B cell (primary cell): ENCODE measurements at regions not wholly inside any gene's neighbourhood (a gene's known extent, or its start where the extent isn't known, plus 50 kb on each side); places are given as distances from the start of the nearest gene placed in this dataset.

Experiments
- ATAC-seq: fragments of 200-7000 bp; cut with Tn5 transposase; one replicate; pipeline ENCODE4 v1.10.0; 2021; ENCODE audit warnings: low read depth, mild to moderate bottlenecking, moderate number of reproducible peaks, moderate library complexity
- CTCF ChIA-PET: fragments of 350-600 bp; sonication (Branson Sonifier 250); formaldehyde crosslinking; loops from one replicate; lab custom pipeline; 2021; ENCODE audit warnings: antibody characterized with exemption, inconsistent platforms; lab: Charles Lee
- POLR2A ChIA-PET: fragments of 350-600 bp; sonication (Branson Sonifier 250); formaldehyde crosslinking; loops from one replicate; lab custom pipeline; 2021; ENCODE audit warnings: antibody characterized with exemption; lab: Charles Lee
- DNase-seq: peaks from one replicate; pipeline ENCODE4 v3.0.0; 2013
- H2AFZ ChIP-seq: 2 replicates; pipeline ENCODE4 v1.6.1; 2012; ENCODE audit warnings: mild to moderate bottlenecking, low read depth, low read length; ENCODE audit not compliant: insufficient read depth, poor library complexity, severe bottlenecking
- H3K27ac ChIP-seq, 2 donors: 1 replicate in 1 of 2; 2 replicates in 1 of 2; pipeline ENCODE4 v1.5.1; 2012 to 2013; ENCODE audit warnings: low read length in 2 of 2, mild to moderate bottlenecking in 2 of 2, moderate library complexity in 1 of 2
- H3K27me3 ChIP-seq, 4 experiments: fragments of 200-600 bp in 1 of 4; sonication (generic) in 1 of 4; replicated peaks in 1 of 4; 1 replicate in 2 of 4; 2 replicates in 2 of 4; pipeline versions ENCODE4 v1.6.1 to v1.7.0; 2013 to 2016; ENCODE audit warnings: low read length in 3 of 4, mild to moderate bottlenecking in 2 of 4, mixed read lengths in 1 of 4, moderate library complexity in 1 of 4; ENCODE audit not compliant: insufficient read depth in 4 of 4, control insufficient read depth in 3 of 4; ENCODE audit errors: control extremely low read depth in 1 of 4
- H3K36me3 ChIP-seq, 2 experiments: replicated peaks in 1 of 2; 1 replicate in 1 of 2; 2 replicates in 1 of 2; pipeline versions ENCODE4 v1.6.1 to v1.7.1; 2013; ENCODE audit warnings: low read length in 1 of 2; ENCODE audit not compliant: insufficient read depth in 2 of 2, control insufficient read depth in 1 of 2; ENCODE audit errors: control extremely low read depth in 1 of 2, extremely low read depth in 1 of 2
- H3K4me1 ChIP-seq, 2 donors: fragments of 200-600 bp in 1 of 2; sonication (generic) in 1 of 2; 1 replicate in 1 of 2; 2 replicates in 1 of 2; pipeline versions ENCODE4 v1.5.1 to v1.6.1; 2013 to 2017; ENCODE audit warnings: low read length in 2 of 2; ENCODE audit not compliant: control insufficient read depth in 2 of 2, insufficient read depth in 2 of 2
- H3K4me2 ChIP-seq: replicated peaks from 2 replicates; pipeline ENCODE3; 2012; ENCODE audit warnings: mild to moderate bottlenecking, low read depth, low read length; ENCODE audit not compliant: poor library complexity, severe bottlenecking
- H3K4me3 ChIP-seq, 5 experiments: fragments of 200-600 bp in 1 of 5; sonication (generic) in 1 of 5; 1 replicate in 3 of 5; 2 replicates in 2 of 5; pipeline versions ENCODE4 v1.5.1 to v1.7.0; 2011 to 2016; ENCODE audit warnings: low read length in 4 of 5, mild to moderate bottlenecking in 4 of 5, low read depth in 2 of 5, control low read depth in 1 of 5, moderate library complexity in 1 of 5; ENCODE audit not compliant: insufficient read depth in 1 of 5; ENCODE audit errors: control extremely low read depth in 1 of 5, extremely low read depth in 1 of 5
- H3K79me2 ChIP-seq: fragments of 200-600 bp; sonication (generic); one replicate; pipeline ENCODE4 v1.6.0; 2016; ENCODE audit warnings: low read length; ENCODE audit not compliant: control insufficient read depth, insufficient read depth
- H3K9ac ChIP-seq: fragments of 200-600 bp; sonication (generic); 2 replicates; pipeline ENCODE4 v1.6.1; 2017; ENCODE audit warnings: mild to moderate bottlenecking, low read length, moderate library complexity
- H3K9me3 ChIP-seq, 3 donors: one replicate each; pipeline versions ENCODE4 v1.6.1 to v1.7.1; 2013; ENCODE audit warnings: low read length in 2 of 3; ENCODE audit not compliant: control insufficient read depth in 2 of 3, insufficient read depth in 1 of 3; ENCODE audit errors: control extremely low read depth in 1 of 3
- H4K20me1 ChIP-seq: 2 replicates; pipeline ENCODE4 v1.6.0; 2012; ENCODE audit warnings: mild to moderate bottlenecking, low read length; ENCODE audit not compliant: insufficient read depth, control insufficient read depth, poor library complexity, severe bottlenecking
- H3K27ac Mint-ChIP-seq: one replicate; pipeline ENCODE4 v1.8.0; 2021; ENCODE audit warnings: mixed read lengths
- H3K27me3 Mint-ChIP-seq: one replicate; pipeline ENCODE4 v1.8.0; 2021; ENCODE audit warnings: mixed read lengths
- H3K4me1 Mint-ChIP-seq: one replicate; pipeline ENCODE4 v1.8.0; 2021; ENCODE audit warnings: mixed read lengths
- H3K4me3 Mint-ChIP-seq: one replicate; pipeline ENCODE4 v1.8.0; 2021; ENCODE audit warnings: mixed read lengths
- H3K9me3 Mint-ChIP-seq: one replicate; pipeline ENCODE4 v1.8.0; 2022; ENCODE audit warnings: mixed read lengths; ENCODE audit not compliant: insufficient read depth
- EZH2 ChIP-seq: IDR thresholded peaks from 2 replicates; pipeline ENCODE4 v1.6.1; 2012; ENCODE audit warnings: borderline replicate concordance, low read depth, mild to moderate bottlenecking, moderate library complexity, low read length; ENCODE audit not compliant: insufficient read depth, poor library complexity, severe bottlenecking
- WGBS: methylation state at CpG from one replicate; pipeline ENCODE4 v1.1.5; 2013; ENCODE audit warnings: missing lambda C conversion rate; ENCODE audit not compliant: insufficient coverage; 5-methylcytosine and 5-hydroxymethylcytosine counted together
- intact Hi-C: fragments of 100-400 bp; cut with micrococcal nuclease; formaldehyde crosslinking; loops from one replicate; pipeline ENCODE4 v1.10.0; 2022
- TF ChIP-seq, protein P1 (sequence below): fragments of 200-600 bp; IDR thresholded peaks from one replicate; pipeline ENCODE4 v1.8.0; 2022; ENCODE audit warnings: antibody characterized with exemption, mild to moderate bottlenecking

DNA sequence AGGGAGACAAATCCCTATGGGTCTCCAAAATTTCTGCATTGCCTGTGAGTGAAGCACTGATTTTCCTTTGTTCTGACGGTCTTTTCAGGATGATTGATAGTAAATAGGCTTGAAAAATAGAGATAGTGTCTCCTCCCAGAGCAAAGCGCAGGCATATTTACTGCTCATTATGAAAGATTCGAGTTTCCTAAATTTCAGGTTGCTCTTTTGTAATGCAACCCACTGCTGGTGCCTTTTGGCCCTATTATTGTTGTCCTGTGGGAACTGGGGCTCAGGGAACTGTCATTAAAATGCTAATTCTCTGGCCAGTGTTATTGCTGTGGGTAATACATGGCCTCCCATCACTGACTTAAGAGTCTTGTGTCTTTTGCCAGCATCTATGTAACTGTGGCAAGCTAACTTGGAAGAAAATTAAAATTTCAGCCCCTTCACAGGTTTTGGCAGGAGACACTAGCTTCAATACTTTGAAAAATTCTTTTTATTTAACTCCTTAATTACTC is 754.1 kb upstream of the MAP3K7 start:
- Histone ChIP-seq H3K4me2 (no peak overlapping the region), H3K36me3 (no peaks in the 10 kb centered on the region), H3K79me2 (no peaks in the 10 kb centered on the region), H3K4me3 (no peak overlapping the region), H3K9me3 (peaks cover 0 to 4% (median 0%) of the 10 kb centered on the region in 3 donors), H3K9ac (no peak overlapping the region), H4K20me1 (no peaks in the 10 kb centered on the region), H3K4me1 (no peaks in the 10 kb centered on the region), H2AFZ (no peak overlapping the region), H3K27ac (no peak overlapping the region), H3K27me3 (no peaks in the 10 kb centered on the region)
- ATAC-seq (no peak), DNase-seq (no peak)
- Mint-ChIP-seq H3K4me3 (no peak overlapping the region), H3K27ac (no peak overlapping the region), H3K27me3 (no peaks in the 10 kb centered on the region), H3K4me1 (no peaks in the 10 kb centered on the region), H3K9me3 (no peaks in the 10 kb centered on the region)
- 89% methylated on average over 2 of the region's 3 CpGs for WGBS
- intact Hi-C loops, result no loop called here
- ChIA-PET CTCF (no interaction called here), POLR2A (no interaction called here)
- TF ChIP-seq, protein P1, sequence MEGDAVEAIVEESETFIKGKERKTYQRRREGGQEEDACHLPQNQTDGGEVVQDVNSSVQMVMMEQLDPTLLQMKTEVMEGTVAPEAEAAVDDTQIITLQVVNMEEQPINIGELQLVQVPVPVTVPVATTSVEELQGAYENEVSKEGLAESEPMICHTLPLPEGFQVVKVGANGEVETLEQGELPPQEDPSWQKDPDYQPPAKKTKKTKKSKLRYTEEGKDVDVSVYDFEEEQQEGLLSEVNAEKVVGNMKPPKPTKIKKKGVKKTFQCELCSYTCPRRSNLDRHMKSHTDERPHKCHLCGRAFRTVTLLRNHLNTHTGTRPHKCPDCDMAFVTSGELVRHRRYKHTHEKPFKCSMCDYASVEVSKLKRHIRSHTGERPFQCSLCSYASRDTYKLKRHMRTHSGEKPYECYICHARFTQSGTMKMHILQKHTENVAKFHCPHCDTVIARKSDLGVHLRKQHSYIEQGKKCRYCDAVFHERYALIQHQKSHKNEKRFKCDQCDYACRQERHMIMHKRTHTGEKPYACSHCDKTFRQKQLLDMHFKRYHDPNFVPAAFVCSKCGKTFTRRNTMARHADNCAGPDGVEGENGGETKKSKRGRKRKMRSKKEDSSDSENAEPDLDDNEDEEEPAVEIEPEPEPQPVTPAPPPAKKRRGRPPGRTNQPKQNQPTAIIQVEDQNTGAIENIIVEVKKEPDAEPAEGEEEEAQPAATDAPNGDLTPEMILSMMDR, result no peak
- no peak for TF ChIP-seq EZH2

DNA sequence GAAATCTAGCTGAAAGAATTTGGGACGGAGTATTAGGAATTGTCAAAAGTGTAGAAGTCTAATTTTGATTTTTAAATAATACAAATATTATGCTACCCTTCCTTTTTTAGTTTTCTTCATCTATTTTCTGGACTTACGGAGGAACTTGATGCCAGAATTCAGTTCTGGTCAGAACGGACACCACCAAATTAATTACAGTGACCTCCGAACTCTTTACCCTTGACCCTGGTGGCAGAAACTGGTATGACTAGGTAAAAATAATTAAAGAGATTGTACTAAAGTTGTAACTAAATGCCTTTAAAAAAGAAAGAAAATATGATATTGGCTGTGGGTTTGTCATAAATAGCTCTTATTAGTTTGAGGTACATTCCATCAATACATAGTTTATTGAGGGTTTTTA is 751.1 kb upstream of the MAP3K7 start:
- intact Hi-C loops, result no loop called here
- Histone ChIP-seq H3K36me3 (no peaks in the 10 kb centered on the region), H4K20me1 (no peaks in the 10 kb centered on the region), H3K4me2 (no peak overlapping the region), H3K27me3 (no peaks in the 10 kb centered on the region), H3K4me1 (no peaks in the 10 kb centered on the region), H3K9ac (no peak overlapping the region), H3K4me3 (no peak overlapping the region), H3K27ac (no peak overlapping the region), H3K9me3 (peaks cover 0 to 4% (median 0%) of the 10 kb centered on the region in 3 donors), H3K79me2 (no peaks in the 10 kb centered on the region), H2AFZ (no peak overlapping the region)
- ChIA-PET CTCF (no interaction called here), POLR2A (no interaction called here)
- TF ChIP-seq, protein P1, result peak; percentile 9
- no peak for TF ChIP-seq EZH2
- H3K27ac Mint-ChIP-seq, result no peak overlapping the region
- H3K4me3 Mint-ChIP-seq, result no peak overlapping the region
- H3K27me3 Mint-ChIP-seq, result no peaks in the 10 kb centered on the region
- ATAC-seq (no peak), DNase-seq (no peak)
- no peaks in the 10 kb centered on the region for H3K9me3 Mint-ChIP-seq
- no CpG with 5 or more reads among the region's 4 CpGs for WGBS
- no peaks in the 10 kb centered on the region for H3K4me1 Mint-ChIP-seq
